Calu3 (cell line): ENCODE measurements at regions not wholly inside any gene's neighbourhood (a gene's known extent, or its start where the extent isn't known, plus 50 kb on each side); places are given as distances from the start of the nearest gene placed in this dataset.

ENCODE experiments used
- BruUV-seq: library from RNA; stranded (reverse); fragments of 400-500 nt; replicated peaks from 2 replicates; lab custom pipeline; 2021; lab: Mats Ljungman, UMichigan
- CTCF ChIA-PET: fragments of 300-600 bp; sonication (Branson Sonifier 250); formaldehyde crosslinking; loops from one replicate; lab custom pipeline; 2022; ENCODE audit warnings: antibody characterized with exemption; lab: Charles Lee
- DNase-seq: peaks from one replicate; pipeline ENCODE4 v3.0.0; 2022
- H3K27ac Mint-ChIP-seq: one replicate; pipeline ENCODE4 v1.8.0; 2022; ENCODE audit warnings: mixed read lengths; ENCODE audit not compliant: unreplicated experiment
- H3K27me3 Mint-ChIP-seq: one replicate; pipeline ENCODE4 v1.8.0; 2022; ENCODE audit warnings: mixed read lengths; ENCODE audit not compliant: unreplicated experiment
- H3K36me3 Mint-ChIP-seq: one replicate; pipeline ENCODE4 v1.8.0; 2022; ENCODE audit warnings: mild to moderate bottlenecking, moderate library complexity, mixed read lengths; ENCODE audit not compliant: insufficient read depth, unreplicated experiment
- H3K4me1 Mint-ChIP-seq: one replicate; pipeline ENCODE4 v1.8.0; 2022; ENCODE audit warnings: mild to moderate bottlenecking, low read depth, mixed read lengths; ENCODE audit not compliant: unreplicated experiment
- H3K4me3 Mint-ChIP-seq: one replicate; pipeline ENCODE4 v1.8.0; 2022; ENCODE audit warnings: mild to moderate bottlenecking, low read depth, moderate library complexity, mixed read lengths; ENCODE audit not compliant: unreplicated experiment
- H3K9me3 Mint-ChIP-seq: one replicate; pipeline ENCODE4 v1.8.0; 2022; ENCODE audit warnings: low read depth, mixed read lengths; ENCODE audit not compliant: unreplicated experiment
- CTCF ChIP-seq: fragments of 200-600 bp; IDR thresholded peaks from one replicate; pipeline ENCODE4 v1.8.0; 2022; ENCODE audit warnings: antibody characterized with exemption; ENCODE audit not compliant: unreplicated experiment
- intact Hi-C: fragments of 100-400 bp; cut with micrococcal nuclease; formaldehyde crosslinking; loops from one replicate; pipeline ENCODE4 v1.10.0; 2022; ENCODE audit not compliant: unreplicated experiment

DNA sequence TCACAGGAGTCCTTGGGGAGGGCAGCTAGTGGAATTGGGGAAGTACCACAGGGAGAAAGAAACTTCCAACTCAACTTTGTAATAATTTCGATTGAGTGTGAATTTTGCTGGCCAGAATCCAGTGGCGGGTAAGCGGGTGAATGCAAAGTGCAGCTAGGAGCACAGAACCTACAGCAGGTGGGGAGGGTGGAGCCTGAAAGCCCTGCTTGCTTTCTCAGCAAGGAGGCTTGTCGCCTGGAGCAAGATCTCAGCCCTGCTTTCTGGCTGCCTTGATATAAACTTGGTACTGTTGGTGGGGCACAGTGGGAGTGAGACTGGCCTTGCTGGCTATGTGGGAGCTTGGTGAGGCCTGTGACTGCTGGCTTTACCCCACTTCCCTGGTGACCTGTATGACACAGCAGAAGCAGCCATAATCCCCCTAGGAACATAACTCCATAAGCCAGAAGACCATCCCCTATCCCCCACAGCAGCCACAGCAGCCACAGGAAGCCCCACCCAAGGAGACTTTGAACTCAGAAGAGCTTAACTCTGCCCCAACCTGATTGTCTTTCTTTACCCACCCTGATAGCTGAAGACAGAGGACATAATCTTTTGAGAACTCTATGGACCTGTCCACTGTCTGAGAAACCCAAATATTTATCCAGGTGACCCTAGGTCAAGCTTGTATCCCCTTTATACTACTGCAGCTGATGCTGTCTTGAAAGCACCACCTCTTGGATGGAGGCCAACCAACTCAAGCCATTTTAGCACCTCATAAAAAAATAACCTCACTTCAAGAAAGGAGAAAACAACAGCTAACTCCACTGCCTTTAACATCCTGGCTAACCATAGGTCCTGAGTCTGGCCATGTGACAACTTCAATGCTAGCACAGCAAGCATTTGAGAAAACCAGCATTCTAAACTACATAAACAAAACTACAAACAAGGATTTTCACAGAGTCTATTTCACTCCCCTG lies 87.2 kb upstream of the PDE5A start:
- Mint-ChIP-seq H3K4me3 (no peak overlapping the region), H3K9me3 (peaks cover 11% of the 10 kb centered on the region), H3K4me1 (peaks cover 11% of the 10 kb centered on the region), H3K36me3 (peaks cover 5% of the 10 kb centered on the region), H3K27ac (no peak overlapping the region), H3K27me3 (no peaks in the 10 kb centered on the region)
- CTCF ChIA-PET = no interaction called here
- intact Hi-C loops = no loop called here
- no TSS peak for BruUV-seq
- TF ChIP-seq CTCF = no peak
- DNase-seq = no peak

DNA sequence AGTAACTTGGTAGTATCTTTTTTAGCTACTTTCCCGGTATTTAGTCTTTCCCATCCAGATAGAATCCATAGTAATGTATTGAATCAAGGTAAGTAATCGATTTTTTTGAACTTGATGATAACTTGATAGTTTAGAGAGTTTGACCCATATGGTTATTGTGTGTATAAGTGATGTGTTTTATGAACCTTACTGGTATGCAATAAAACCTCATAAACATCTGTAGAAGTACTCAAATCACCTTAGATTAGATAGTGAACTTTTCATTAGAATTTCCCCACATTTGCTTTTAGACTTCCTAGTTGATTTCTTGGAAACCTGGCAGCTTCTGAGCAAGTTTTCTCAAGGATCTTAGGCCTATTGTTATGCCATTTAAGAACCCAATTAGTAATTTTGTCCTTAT lies 80.8 kb upstream of the PDE5A start:
- CTCF ChIA-PET = no interaction called here
- DNase-seq = no peak
- Mint-ChIP-seq H3K27me3 (no peaks in the 10 kb centered on the region), H3K36me3 (no peaks in the 10 kb centered on the region), H3K4me3 (no peak overlapping the region), H3K4me1 (no peaks in the 10 kb centered on the region), H3K27ac (no peak overlapping the region), H3K9me3 (peaks cover 12% of the 10 kb centered on the region)
- intact Hi-C loops = no loop called here
- no peak for TF ChIP-seq CTCF
- no TSS peak for BruUV-seq

GRCh38 chr4:119707336-119707735 lies 78.7 kb upstream of the PDE5A start:
- Mint-ChIP-seq H3K27me3 (no peaks in the 10 kb centered on the region), H3K36me3 (no peaks in the 10 kb centered on the region), H3K9me3 (peaks cover 12% of the 10 kb centered on the region), H3K27ac (no peak overlapping the region), H3K4me1 (no peaks in the 10 kb centered on the region), H3K4me3 (no peak overlapping the region)
- no peak for TF ChIP-seq CTCF
- intact Hi-C loops = no loop called here
- CTCF ChIA-PET = no interaction called here
- DNase-seq = no peak
- no TSS peak for BruUV-seq

GRCh38 chr4:119706804-119707203 lies 78.2 kb upstream of the PDE5A start:
- no TSS peak for BruUV-seq
- no peak for TF ChIP-seq CTCF
- intact Hi-C loops = no loop called here
- no peaks in the 10 kb centered on the region for H3K27me3 Mint-ChIP-seq
- DNase-seq = no peak
- H3K4me1 Mint-ChIP-seq = no peaks in the 10 kb centered on the region
- H3K36me3 Mint-ChIP-seq = no peaks in the 10 kb centered on the region
- no peak overlapping the region for H3K4me3 Mint-ChIP-seq
- no peak overlapping the region for H3K27ac Mint-ChIP-seq
- CTCF ChIA-PET = no interaction called here
- peaks cover 12% of the 10 kb centered on the region for H3K9me3 Mint-ChIP-seq
